ENCODE measurements at regions not wholly inside any gene's neighbourhood (a gene's known extent, or its start where the extent isn't known, plus 50 kb on each side); places are given as distances from the start of the nearest gene placed in this dataset.
"Not testable (repeated sequence)": the region's sequence is repeated elsewhere in the genome, so short reads cannot be mapped to it uniquely, and the experiment has no call there.

- DNase-seq, result no peak
Observed at GRCh38 chr7:106583706-106584690, 77.0 kb downstream of the CCDC71L start.

GRCh38 chr7:106583100-106583499 lies 77.9 kb downstream of the CCDC71L start:
- DNase-seq, result no peak

GRCh38 chr7:106582365-106582764 lies 78.6 kb downstream of the CCDC71L start:
- no peak for DNase-seq

GRCh38 chr7:106579086-106579485 lies 81.9 kb downstream of the CCDC71L start:
- not testable (repeated sequence) for DNase-seq

GRCh38 chr7:106575138-106575823 lies 85.7 kb downstream of the CCDC71L start:
- DNase-seq, result no peak

GRCh38 chr7:106573738-106574137 lies 87.2 kb downstream of the CCDC71L start:
- DNase-seq, result no peak

- DNase-seq, result no peak
Observed at GRCh38 chr7:106573125-106573663, 87.8 kb downstream of the CCDC71L start.

GRCh38 chr7:106572394-106573124 lies 88.4 kb downstream of the CCDC71L start:
- DNase-seq, result no peak

GRCh38 chr7:106571563-106571962 lies 89.4 kb downstream of the CCDC71L start:
- DNase-seq, result no peak

GRCh38 chr7:106570948-106571418 lies 90.0 kb downstream of the CCDC71L start:
- no peak for DNase-seq

GRCh38 chr7:106570146-106570545 lies 90.8 kb downstream of the CCDC71L start:
- no peak for DNase-seq

GRCh38 chr7:106569500-106569929 lies 91.4 kb downstream of the CCDC71L start:
- DNase-seq, result no peak

GRCh38 chr7:106568680-106569499 lies 92.1 kb downstream of the CCDC71L start:
- peak; percentile 80 for DNase-seq

- DNase-seq, result no peak
Observed at GRCh38 chr7:106568002-106568679, 92.8 kb downstream of the CCDC71L start.

GRCh38 chr7:106567204-106568001 lies 93.6 kb downstream of the CCDC71L start:
- peak; percentile 14 for DNase-seq

- no peak for DNase-seq
Observed at GRCh38 chr7:106566672-106567071, 94.3 kb downstream of the CCDC71L start.

- no peak for DNase-seq
Observed at GRCh38 chr7:106566196-106566595, 94.8 kb downstream of the CCDC71L start.

- no peak for DNase-seq
Observed at GRCh38 chr7:106565428-106565827, 95.5 kb downstream of the CCDC71L start.

- peak; percentile 24 for DNase-seq
Observed at GRCh38 chr7:106563466-106564150, 97.3 kb downstream of the CCDC71L start.

Data from NCI-H82 (cell line).